Thyroid gland (tissue), 4 donors: ENCODE measurements at regions not wholly inside any gene's neighbourhood (a gene's known extent, or its start where the extent isn't known, plus 50 kb on each side); places are given as distances from the start of the nearest gene placed in this dataset.

ENCODE experiments used
- CTCF ChIP-seq, 6 experiments: fragments of 200-600 bp in 3 of 6; fragments of 450-650 bp in 3 of 6; sonication (generic) in 3 of 6; IDR thresholded peaks; one replicate each; pipeline ENCODE4 v1.5.1; 2016 to 2019; ENCODE audit warnings: antibody characterized with exemption in 6 of 6, mild to moderate bottlenecking in 2 of 6, inconsistent platforms in 1 of 6, moderate library complexity in 1 of 6
- POLR2A ChIP-seq, 2 donors: fragments of 450-650 bp; IDR thresholded peaks; one replicate each; pipeline ENCODE4 v1.6.1; 2017; ENCODE audit warnings: antibody characterized with exemption in 2 of 2, mild to moderate bottlenecking in 2 of 2, moderate library complexity in 1 of 2

GRCh38 chr12:16913832-16914490, 308.0 kb upstream of the LMO3 start:
- no peak for TF ChIP-seq CTCF (IDR thresholded peaks at IDR 0.05)
- TF ChIP-seq POLR2A (IDR thresholded peaks at IDR 0.05) = no peak
